GM18873 (cell line): ENCODE measurements at regions not wholly inside any gene's neighbourhood (a gene's known extent, or its start where the extent isn't known, plus 50 kb on each side); places are given as distances from the start of the nearest gene placed in this dataset.
"Not testable (repeated sequence)": the region's sequence is repeated elsewhere in the genome, so short reads cannot be mapped to it uniquely, and the experiment has no call there.

Experiments
- ATAC-seq: cut with Tn5 transposase; IDR thresholded peaks from one replicate; pipeline ENCODE4 v1.9.1; 2021; ENCODE audit warnings: mild to moderate bottlenecking, moderate library complexity, moderate number of reproducible peaks; ENCODE audit not compliant: unreplicated experiment, low FRiP score

DNA sequence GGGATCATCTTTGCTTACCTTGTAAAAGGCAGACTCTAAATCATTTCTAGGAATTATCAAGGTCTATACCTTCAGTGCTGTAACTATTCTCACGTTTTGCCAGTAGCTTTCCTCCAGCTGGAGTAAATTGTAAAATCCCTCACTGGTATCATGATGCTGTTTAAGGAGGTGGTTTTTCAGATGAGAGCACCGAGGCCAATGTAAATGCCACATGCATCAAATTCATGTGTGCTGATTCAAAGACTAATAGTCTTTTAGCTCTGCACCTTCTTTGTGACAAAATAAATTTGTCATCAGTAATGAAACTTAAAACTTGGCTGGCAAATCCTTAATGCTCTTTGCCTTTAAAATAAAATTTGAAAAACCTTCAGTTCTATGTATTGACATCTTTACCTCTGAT, 503.8 kb downstream of the SETD4 start:
- ATAC-seq, result no peak

DNA sequence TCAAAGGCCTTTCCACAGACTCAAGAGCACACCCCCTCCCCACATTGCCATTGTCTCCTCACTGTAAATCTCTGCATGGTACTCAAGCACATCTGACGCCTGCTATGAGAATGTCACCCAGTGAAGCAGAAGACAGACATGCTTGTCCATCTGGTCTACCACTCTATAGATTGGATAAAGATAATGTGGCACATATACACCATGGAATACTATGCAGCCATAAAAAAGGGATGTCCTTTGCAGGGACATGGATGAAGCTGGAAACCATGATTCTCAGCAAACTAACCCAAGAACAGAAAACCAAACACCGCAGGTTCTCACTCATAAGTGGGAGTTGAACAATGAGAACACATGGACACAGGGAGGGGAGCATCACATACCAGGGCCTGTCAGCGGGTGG, 503.4 kb upstream of the RUNX1 start:
- ATAC-seq, result not testable (repeated sequence)

DNA sequence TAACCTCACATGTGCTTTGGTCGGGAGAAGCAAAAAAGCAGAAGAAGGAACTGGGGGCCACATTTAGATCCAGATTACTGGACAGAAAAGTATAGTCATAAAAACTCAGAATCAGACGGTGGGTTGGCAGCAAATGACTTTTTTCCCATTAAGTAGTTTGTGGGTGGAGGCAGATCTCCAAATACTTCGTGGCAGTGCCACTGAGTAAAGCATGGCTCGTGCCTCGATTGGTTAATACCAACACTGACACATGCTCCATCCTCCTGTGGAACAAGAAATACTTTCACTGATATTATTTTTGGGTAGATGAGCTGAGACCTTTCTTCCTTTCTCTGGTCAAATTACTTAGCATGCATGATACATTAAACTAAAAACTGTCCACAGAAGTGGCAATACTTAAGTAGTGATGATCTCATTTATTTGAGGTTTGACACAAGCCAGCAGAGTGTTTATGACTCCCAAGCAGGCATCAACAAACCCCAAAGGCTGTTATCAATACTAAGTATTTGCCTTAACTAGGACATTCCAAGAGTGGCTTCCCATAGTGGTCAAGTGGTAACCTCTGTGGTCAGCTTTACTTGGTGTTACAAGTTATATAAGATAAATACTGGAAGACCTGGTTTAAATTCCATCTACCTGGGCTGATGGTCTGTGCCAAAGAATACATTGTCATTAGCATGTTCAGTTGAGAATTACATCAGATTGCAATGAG, 500.0 kb upstream of the RUNX1 start:
- no peak for ATAC-seq

DNA sequence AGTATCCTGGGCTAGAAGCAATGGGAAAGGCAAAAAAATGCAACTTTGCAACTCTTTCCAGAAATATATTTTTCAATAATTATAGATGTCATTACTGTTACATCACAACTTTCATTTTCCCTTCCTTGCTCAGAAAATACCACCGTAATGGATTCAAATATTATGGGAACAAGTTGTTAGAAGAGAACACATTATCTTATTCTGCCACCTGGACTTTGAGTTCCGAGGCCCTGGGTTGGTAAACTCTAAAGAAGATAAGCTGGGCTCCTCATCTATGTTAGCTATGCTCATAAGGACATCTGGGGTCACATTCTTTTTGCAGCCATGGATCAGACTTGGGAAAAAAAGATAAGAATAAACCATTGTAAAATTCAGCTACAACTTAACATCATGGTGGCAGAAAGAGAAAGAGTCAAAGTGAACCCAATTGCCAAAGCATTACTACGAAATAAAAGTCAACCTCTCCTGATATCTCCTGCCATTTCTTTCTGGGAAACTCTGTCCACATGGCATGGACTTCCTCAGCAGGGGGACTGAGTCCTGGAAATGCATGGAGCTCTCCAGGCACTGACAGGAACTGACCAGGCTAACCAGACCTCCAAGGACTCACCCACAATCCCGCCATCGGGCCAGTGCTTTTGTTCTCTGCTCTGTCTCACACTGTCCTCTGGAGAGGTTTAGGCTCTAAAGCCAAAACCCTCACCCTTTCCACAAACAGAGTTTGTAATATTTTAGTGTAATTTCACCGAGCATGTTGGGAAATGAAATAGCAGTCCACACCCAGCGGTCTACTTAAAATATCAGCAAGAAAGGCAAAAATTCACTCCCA, 499.1 kb upstream of the RUNX1 start:
- ATAC-seq, result no peak

DNA sequence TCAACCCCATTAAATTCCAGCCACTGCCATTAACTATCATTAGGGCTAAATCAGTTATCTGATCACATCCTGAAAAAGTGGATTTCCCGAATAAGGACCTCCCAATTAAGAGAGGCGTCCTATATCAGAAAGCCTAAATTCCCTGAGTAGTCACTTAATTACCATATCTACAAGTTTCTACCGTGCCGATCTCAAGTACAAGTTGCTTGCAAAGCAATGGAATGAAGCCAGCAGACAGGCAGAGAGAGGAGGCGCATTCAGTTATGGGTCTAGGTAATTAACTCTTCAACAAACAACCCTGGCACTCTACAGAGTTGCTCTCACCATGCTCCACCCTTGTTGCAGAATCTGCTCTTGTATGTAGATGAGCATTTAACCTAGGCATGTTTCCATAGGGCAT, 494.6 kb upstream of the RUNX1 start:
- no peak for ATAC-seq

DNA sequence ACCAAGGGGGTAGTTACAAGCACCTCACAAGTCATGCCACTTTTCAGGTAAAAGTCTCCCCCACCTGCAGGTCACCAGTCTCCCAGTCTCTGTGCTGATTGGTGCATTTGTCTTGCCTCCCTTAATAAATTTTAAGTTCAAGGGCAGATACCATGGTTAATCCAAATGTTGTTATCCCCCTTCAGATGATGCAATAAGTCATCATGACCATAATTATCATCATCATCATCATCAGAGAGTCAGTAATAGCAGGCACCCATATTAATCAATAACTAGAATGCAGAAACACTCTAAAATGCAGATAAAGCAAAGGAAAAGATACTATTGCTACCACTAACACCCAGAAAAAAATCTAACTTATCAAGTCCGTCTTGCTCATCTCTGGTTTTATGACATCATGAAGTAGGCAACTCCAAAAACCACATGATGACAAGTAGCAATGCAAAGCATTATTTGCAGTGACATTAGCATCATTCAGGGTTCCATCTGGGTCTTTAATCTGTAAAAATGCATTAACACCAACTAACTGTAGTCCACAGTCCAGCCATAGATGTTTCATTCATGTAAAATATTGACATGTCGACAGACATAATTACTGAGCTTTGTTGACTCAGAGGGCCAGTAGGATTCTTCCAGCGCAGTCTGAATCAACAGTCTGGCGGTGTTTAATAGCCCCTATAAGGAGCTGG, 492.0 kb upstream of the RUNX1 start:
- no peak for ATAC-seq

DNA sequence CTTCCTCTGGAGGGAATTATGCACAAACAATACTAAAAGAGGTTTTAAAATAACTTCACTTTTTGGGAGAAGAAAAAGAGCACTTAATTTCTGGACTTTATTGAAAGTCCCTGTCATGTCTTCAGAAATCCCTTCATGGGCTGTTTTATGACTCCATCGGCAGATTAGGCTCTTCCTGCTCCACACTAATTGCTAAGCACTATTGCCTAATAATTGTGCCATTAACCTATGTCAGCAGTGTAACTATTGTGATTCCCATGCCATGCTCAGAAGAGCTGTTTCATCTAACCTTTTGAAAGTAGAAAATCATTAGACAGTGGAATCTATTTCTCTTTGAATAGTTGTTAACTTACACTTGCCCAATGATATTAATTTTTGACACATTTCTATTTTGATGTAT, 489.3 kb upstream of the RUNX1 start:
- ATAC-seq, result no peak

DNA sequence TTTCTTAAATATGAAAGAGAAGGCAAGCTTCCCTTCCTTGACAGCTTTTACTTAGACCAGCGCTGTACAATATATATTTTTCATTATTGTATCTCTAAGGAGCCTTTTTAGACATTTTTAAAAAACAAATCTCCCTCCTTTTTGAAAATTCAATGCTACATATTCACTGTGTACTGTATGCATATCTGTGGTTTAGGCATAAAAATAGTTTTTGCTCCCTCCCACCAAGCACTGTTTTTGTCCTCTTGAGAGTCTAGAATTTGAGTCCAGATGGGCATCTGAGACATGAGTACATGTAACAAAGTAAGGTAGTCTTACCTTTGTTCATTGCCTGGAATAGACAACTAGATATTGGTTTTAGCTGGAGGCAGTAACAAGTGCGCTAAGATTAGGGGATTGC, 488.5 kb upstream of the RUNX1 start:
- no peak for ATAC-seq

DNA sequence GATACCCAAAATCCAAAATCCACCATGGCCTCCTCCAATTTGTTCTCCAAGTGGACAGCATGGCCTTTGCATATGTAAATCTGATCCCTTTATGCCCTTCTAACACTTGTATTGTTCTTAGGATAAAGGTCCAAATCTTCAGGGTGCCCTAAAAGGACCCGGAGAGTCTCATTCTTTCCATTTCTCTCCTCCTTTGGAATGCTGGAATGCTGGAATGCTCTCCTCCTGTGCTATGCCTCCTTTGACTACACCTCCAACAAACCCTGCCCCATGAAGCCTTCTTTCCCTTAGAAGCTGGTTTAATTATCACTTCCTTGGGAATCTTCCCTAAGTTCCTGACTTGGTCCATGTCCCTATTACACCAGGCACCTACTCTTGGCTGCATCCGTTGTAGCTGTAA, 484.8 kb upstream of the RUNX1 start:
- ATAC-seq, result no peak

DNA sequence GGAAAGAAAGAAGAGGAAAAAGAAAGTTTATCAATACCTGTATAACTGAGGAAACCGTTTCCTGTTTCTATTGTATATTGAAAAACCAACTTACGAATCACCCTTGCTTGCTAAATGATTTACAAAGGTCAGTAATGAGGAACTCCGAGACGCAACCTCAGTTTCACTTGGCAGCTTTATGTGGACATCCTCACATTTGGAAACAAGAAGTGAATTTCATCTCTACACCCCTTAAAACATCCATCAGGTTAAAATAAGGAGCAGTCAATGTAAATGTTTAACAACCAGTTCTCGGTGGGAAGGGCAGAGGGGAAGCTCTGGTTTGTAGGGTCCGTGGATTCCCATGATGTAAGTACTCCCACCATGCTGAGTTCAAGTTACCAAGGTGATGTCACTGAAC, 481.7 kb upstream of the RUNX1 start:
- ATAC-seq, result no peak

DNA sequence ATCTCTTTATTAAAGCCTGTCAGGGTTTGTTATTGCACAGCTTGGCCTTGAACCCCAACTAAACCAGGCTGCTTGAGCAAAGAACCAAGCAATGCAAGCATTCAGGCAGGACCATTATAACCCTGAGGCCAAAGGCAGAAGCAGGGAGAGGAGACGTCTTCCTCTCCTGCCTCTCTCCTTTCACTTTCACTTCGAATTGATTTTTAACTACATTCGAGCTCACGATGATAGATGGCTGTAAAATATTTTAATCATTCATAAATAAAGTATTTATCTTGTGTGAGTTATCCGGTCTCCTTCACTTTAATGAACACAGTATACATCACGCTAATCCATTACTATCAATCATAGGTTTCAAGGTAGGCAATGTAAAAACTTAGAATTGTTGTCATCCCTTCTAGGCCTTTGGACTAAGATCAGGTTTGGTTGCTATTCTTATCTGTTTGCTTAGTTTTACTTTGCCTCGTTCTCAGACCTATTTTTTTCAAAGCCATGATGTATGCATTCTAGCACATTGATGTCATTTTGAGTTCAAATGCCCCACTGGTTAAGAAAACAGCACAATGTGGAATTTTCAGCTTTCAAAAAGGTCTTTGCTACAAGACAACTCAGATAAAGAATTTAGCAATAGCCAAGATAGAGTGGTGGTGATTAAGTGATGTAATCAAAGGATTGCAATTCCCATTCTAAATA, 480.2 kb upstream of the RUNX1 start:
- ATAC-seq, result no peak

DNA sequence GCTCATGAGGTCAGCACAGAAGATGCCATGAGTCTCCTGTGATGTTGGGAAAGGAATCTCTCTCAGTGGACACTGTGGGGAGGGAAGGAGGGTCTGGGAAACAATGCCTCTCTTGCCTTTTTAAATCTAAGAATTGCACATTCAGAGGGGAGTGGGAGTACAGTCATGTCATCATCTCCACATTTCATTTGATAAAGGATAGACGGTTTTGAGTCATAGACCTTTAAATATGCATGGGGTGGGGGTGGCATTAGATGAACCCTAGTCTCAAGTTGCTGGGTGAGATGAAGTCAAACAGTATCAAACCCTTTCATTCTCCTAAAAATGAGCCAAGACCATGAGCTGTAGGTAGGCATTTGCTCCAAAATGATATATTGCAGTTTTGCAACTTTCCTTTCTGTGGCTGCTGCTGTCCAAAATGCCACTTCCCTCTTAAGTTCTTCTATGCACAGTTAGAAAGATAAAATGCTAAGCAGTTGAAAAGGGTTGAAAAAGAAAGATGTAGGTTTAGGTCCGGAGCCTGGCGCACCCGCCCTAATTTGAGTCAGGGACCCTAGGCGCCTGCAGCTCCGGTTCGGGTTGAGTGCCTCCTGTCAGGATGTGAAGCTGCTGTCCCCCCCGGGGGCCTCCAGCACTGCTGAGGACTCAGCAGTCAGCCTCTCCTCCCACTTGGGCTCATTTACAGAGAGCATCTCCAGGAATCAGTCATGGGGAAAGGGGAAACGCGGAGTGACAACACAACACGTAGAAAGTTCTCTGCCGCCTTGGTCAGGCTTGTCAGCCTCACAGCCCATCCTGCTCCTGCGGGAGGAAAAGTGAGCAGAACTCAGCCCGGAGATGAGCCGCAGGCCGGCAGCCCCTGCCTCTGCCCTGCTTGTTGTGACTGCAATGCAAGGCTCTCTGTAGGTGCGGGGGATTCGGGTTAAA, 479.3 kb upstream of the RUNX1 start:
- ATAC-seq, result no peak

DNA sequence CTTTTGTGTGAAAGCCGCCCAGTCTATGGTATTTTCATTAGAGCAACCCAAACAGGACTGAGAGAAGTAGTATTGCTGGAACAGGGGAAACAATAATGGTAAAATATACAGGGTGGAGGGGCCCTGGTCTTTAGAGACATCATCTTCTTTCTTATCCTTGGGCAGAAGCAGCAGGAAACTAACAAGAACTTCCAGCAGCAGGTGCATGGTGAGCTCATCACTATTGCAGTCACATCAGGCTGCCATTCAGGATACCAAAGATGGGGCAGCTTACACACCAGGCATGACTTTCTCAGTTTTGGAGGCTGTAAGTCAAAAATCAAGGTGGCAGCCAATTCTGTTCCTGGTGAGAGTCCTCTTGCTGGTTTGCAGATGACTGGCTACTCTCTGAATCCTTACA, 478.3 kb upstream of the RUNX1 start:
- ATAC-seq, result no peak

DNA sequence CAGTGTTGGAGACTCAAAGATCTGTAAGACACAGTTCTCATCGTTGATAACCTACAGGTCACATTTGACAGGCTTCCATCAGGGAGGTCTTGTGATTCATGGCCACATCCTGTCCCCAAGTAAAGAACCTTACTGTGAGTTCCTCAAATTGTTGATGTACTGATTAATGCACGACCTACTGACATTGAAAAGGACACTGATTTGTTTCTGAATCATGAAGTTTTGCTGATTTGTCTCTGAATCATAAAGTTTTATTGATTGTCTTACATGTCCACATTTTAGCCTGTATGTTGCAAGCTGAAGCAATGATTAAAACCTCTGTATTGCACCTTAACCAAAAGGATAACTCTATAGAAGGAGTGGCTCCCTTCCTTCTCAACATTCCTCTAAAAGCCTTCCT, 476.3 kb upstream of the RUNX1 start:
- no peak for ATAC-seq

DNA sequence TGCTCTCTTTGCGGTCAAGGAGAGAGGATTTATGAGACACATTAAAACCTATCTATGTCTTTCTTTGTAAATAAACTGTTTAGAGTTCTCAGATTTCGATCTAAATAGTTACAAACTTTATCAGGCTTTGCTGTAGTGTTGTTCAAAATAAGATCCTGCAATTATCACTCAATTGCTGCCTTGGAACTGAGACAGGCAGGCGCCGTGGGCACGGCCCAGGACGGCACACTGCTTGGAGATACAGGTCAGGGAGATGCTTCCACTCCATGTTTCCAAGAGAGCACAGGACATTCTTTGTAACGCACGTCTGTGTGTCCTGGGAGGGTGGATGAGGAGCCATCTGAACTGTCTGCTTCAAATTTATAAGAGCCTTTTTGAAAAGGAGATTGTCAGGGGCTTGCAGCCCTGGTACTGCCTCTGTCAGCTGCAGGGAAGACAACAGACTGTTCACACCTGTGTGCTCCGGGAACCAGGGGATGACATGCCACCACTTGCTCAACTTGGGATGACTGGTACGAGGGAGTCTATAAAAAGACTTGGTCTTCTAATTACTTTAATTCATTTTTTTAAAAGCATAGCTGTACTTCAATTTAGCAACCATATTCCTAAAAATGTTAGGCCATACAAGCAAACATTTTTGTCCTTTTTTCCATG, 472.9 kb upstream of the RUNX1 start:
- ATAC-seq, result no peak

DNA sequence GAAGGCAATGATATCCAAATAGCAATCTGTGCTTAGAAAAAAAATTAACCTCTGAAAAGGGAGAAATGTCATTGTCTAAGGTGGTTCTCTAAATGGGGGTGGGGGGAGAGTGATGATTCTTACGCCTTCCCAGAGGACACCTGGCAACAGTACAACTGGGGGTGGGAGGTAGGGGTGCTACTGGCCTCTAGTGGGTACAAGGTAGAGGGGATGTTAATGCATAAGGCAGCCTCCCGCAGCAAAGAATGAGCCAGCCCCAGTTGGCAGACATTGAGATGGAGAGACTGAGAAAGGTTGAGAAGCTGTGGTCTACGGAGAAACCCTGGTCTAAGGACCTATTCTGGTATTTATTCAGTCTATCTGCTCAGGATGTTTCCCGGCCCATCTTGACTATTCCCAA, 472.2 kb upstream of the RUNX1 start:
- no peak for ATAC-seq

DNA sequence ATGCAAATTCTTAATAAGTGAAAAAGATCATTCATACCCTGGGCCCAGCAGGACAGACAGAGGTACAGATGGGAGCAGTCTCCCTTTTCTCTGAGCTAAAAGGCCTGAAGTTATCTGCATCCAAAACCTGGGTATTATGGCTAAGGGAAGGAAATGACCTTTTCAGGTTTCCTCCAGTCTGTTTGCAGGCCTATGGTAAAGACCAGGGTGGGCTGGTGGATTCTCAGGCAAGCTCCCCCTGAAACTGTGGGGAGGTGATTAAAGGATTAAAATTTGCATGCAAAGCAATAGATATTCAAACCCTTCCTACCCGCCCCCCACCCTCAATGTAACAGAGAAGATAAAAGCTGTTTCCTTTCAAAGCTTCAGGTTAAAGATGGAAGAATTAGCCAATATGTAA, 471.8 kb upstream of the RUNX1 start:
- ATAC-seq, result no peak

DNA sequence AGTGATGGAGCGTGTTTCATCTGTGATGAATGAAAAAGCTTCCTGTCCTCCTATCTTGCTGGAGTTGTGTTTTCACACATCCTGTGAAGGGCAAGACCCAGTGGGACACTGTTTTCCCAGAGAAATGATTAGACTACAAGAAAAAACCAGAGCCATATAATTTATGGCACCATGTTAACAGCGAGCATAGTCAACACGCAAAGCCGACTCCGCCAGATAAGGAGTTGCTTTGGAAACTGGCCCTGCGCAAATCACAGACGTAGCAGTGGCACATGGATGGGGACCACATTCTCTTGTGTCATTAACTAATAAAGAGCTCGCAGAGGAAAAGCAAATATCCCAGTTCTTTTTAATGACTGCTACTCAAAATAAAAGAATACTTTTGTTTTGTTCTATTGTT, 471.2 kb upstream of the RUNX1 start:
- ATAC-seq, result no peak

DNA sequence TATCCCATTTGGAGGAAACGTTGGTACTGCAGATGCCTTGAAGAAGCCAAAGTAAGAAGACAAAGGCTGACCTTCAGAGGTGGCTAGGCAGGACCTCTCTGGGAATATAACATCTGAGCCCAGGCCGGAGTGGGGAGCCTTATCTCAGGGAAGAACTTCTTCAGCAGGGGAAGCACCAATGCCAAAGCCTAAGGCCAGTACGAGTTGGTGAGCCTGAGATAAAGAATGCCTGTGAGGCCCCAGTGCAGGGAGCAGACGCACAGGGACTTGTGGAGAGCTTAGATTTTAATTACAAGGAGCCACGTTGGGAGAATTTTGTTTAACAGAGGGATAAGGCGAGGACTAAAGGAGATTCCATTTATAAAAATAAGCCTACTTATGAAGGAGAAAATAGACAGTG, 468.8 kb upstream of the RUNX1 start:
- ATAC-seq, result no peak
